SK-N-SH (cell line): ENCODE measurements at regions not wholly inside any gene's neighbourhood (a gene's known extent, or its start where the extent isn't known, plus 50 kb on each side); places are given as distances from the start of the nearest gene placed in this dataset.

ENCODE experiments used
- EZH2phosphoT487 ChIP-seq: fragments of 200-600 bp; sonication (generic); IDR thresholded peaks from 2 replicates; pipeline ENCODE4 v1.6.1; 2017; ENCODE audit warnings: low read depth, mixed run types, mild to moderate bottlenecking, antibody characterized with exemption, moderate library complexity, borderline replicate concordance
- RCOR1 ChIP-seq: fragments of 150-350 bp; IDR thresholded peaks from 2 replicates; pipeline ENCODE4 v1.6.1; 2017; ENCODE audit warnings: antibody characterized with exemption, low read length
- TF ChIP-seq, protein P1 (sequence below): IDR thresholded peaks from 2 replicates; pipeline ENCODE4 v1.6.1; 2012; ENCODE audit warnings: mild to moderate bottlenecking, low read depth, low read length, moderate library complexity
- TF ChIP-seq, protein P2 (sequence below): fragments of 200-600 bp; sonication (generic); IDR thresholded peaks from 2 replicates; pipeline ENCODE4 v1.6.1; 2017; ENCODE audit warnings: antibody characterized with exemption, mild to moderate bottlenecking, moderate library complexity
- TF ChIP-seq, protein P3 (sequence below): fragments of 150-350 bp; IDR thresholded peaks from 2 replicates; pipeline ENCODE4 v1.6.1; 2017; ENCODE audit warnings: antibody characterized with exemption, low read length, low read depth, borderline replicate concordance

DNA sequence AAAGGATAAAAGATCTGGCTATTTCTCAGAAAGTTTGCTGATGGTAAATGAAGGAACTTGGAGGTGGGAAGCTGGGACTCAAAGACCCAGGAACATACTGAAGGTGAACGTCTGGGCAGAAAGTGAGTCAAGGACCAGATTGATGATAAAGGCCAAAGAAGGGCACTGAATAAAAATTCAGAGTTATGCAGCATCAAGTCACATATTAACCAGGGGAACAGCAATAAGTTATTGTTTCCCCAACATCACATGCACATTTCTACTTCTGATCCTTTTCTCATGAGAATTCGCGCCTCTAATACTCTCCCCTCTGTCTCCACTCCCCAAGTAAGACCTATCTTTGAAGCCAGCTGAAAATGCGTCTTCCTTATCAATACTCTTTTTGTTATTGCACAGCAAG is 71.8 kb upstream of the SLC35F4 start:
- TF ChIP-seq, protein P1, sequence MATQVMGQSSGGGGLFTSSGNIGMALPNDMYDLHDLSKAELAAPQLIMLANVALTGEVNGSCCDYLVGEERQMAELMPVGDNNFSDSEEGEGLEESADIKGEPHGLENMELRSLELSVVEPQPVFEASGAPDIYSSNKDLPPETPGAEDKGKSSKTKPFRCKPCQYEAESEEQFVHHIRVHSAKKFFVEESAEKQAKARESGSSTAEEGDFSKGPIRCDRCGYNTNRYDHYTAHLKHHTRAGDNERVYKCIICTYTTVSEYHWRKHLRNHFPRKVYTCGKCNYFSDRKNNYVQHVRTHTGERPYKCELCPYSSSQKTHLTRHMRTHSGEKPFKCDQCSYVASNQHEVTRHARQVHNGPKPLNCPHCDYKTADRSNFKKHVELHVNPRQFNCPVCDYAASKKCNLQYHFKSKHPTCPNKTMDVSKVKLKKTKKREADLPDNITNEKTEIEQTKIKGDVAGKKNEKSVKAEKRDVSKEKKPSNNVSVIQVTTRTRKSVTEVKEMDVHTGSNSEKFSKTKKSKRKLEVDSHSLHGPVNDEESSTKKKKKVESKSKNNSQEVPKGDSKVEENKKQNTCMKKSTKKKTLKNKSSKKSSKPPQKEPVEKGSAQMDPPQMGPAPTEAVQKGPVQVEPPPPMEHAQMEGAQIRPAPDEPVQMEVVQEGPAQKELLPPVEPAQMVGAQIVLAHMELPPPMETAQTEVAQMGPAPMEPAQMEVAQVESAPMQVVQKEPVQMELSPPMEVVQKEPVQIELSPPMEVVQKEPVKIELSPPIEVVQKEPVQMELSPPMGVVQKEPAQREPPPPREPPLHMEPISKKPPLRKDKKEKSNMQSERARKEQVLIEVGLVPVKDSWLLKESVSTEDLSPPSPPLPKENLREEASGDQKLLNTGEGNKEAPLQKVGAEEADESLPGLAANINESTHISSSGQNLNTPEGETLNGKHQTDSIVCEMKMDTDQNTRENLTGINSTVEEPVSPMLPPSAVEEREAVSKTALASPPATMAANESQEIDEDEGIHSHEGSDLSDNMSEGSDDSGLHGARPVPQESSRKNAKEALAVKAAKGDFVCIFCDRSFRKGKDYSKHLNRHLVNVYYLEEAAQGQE, result no peak
- TF ChIP-seq, protein P2, sequence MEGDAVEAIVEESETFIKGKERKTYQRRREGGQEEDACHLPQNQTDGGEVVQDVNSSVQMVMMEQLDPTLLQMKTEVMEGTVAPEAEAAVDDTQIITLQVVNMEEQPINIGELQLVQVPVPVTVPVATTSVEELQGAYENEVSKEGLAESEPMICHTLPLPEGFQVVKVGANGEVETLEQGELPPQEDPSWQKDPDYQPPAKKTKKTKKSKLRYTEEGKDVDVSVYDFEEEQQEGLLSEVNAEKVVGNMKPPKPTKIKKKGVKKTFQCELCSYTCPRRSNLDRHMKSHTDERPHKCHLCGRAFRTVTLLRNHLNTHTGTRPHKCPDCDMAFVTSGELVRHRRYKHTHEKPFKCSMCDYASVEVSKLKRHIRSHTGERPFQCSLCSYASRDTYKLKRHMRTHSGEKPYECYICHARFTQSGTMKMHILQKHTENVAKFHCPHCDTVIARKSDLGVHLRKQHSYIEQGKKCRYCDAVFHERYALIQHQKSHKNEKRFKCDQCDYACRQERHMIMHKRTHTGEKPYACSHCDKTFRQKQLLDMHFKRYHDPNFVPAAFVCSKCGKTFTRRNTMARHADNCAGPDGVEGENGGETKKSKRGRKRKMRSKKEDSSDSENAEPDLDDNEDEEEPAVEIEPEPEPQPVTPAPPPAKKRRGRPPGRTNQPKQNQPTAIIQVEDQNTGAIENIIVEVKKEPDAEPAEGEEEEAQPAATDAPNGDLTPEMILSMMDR, result no peak
- TF ChIP-seq EZH2phosphoT487 (no peak), RCOR1 (no peak)
- TF ChIP-seq, protein P3, sequence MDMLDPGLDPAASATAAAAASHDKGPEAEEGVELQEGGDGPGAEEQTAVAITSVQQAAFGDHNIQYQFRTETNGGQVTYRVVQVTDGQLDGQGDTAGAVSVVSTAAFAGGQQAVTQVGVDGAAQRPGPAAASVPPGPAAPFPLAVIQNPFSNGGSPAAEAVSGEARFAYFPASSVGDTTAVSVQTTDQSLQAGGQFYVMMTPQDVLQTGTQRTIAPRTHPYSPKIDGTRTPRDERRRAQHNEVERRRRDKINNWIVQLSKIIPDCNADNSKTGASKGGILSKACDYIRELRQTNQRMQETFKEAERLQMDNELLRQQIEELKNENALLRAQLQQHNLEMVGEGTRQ, result no peak
